ELF-1 (cell line): ENCODE measurements at regions not wholly inside any gene's neighbourhood (a gene's known extent, or its start where the extent isn't known, plus 50 kb on each side); places are given as distances from the start of the nearest gene placed in this dataset.
"Not testable (repeated sequence)": the region's sequence is repeated elsewhere in the genome, so short reads cannot be mapped to it uniquely, and the experiment has no call there.

Source experiments
- DNase-seq: peaks from one replicate; pipeline ENCODE4 v3.0.0-alpha.2; 2016; ENCODE audit warnings: low read depth, low spot score

DNA sequence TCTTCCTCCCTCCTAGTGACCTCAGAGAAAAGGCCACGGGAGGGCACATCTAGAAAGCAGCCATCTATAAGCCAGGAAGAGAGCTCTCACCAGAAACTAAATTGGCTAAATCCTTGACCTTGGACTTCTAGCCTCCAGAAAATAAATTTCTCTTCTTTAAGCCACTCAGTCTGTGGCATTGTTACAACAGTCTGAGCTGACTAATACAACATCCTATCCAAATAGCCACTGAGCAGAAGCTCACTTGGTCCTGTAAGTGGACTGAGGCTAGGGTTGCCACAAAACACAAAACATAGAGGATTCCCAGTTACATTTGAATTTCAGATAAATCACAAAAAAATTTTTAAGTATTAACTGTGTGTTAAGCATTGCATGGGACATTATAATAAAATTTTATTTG is 383.4 kb downstream of the MLLT3 start:
- no peak for DNase-seq

DNA sequence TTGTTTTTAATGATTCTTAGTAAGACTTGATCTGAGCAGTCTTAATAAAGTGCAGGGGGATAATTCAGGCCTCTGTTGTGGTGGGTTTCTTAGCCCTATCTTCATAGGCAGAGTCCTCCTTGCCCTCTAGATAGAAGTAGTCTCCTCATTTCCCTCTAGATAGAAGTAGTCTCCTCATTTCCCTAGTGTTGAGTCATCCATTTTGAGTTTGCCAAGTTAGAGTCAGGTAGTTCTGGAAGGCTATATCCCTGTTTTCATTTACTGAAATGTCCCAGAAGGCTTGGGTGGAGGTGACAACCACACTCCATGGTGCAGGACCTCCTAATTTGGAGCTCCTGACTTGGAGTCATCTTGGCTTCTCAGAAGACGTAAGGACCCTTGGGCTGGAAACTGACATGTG is 384.6 kb downstream of the MLLT3 start:
- no peak for DNase-seq

DNA sequence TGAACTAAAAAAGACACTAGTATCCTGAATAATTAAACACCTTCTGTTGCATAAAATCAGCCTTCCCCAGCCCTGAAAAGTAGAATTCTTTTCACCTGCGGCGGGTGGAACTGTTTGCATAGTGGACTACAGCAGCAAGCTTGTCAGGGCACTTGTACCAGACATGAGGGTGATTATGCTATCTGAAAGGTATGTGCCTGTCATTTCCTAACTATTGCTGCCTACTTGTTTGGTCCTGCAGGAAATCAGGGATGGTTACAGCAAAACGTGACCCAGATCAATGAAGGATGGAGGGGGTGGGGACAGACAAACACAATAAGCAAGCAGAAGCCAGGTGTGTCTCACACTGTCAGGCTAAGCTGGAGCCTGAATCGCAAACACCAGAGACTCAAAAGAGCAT is 385.6 kb downstream of the MLLT3 start:
- DNase-seq, result no peak

DNA sequence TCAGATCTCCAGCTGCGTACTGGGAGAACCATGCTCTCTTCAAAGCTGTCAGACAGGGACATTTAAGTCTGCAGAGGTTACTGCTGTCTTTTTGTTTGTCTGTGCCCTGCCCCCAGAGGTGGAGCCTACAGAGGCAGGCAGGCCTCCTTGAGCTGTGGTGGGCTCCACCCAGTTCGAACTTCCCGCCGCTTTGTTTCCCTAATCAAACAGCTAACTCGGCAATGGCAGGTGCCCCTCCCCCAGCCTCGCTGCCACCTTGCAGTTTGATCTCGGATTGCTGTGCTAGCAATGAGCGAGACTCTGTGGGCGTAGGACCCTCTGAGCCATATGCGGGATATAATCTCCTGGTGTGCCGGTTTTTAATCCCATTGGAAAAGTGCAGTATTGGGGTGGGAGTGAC is 387.1 kb downstream of the MLLT3 start:
- DNase-seq, result not testable (repeated sequence)

DNA sequence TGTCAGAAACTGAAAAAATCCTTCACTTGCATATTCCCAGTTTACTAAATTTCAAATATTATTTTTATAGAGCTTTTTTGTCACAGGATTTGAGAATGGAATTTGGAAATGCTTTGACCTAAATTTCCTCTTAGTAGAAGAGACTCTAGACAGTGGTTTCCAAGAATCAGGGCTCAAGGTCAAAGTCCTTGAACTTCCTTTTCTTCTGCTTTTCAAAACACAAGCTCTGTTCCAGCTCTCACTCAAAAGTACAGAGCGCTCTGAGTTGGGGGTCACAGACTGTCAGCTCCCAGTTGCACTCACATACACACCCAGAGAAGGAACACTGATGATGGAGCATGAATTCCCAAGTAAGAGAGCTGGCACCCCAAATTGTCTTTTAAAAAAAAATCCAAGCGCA is 394.2 kb downstream of the MLLT3 start:
- no peak for DNase-seq

DNA sequence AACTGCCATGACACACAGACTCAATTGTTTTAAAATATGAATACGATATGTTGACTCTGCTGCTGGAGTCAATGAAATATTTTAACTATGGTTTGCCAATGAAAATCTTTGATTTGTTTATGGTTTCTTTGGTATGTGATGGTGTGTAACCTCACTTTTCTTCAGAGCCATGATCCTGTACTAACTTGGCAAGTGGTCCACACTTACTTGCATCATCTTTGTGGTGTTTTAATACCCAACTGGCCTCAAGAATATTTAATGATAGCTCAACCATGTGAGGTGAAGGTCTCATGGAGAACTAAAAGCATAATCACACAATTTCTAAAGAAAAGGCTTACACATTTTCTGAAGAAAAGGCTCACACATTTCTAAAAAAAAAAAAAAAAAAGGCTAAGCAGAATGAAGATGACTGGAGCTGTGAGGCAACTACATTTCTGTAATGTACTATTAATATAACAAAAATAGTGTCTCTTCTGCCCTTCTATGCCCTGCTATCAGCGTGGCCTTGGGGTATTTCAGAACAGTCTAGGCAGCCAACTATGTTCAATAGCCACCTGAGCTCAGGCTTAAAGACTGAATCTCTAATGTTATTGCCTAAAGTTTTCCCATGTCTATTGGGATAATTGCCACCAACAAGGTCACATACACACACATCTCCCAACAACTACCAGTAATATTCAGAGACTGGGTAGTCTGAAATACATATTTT is 395.0 kb downstream of the MLLT3 start:
- DNase-seq, result no peak

DNA sequence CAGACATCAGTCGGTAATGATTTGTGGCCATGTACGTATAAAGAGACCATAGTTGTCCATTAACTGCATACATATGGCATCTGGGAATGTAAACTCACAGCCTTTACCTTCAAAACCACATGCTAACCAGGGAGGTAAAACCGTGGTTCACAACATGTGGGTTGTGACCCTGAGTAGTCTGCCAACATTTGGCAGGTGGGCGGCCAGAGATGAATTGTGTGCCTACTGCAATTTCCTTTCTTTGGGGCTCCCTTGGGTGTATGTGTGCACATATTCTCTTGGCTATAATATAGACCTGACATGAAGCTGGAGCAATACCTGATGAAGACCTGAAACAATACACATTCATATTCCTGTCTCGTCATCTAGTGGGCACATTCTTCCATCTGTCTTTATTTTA is 396.0 kb downstream of the MLLT3 start:
- no peak for DNase-seq

DNA sequence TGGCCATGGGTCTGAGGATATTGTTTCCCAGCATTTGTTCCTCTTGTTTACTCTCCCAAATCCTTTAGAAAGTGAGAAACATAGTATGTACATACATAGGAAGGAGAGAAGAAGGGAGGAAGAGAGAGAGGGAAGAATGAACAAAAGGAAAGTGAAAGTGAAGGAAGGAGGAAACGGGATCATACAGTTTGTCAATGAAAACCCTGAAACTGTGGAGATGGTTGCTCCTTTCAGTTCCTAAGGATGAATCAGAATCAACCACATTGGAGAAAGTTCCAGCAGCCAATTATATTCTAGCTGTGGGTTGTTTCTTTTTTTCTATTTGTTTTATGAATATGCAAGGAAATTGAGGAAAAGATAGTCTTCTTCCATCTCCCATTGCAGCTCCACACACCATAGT is 396.5 kb downstream of the MLLT3 start:
- DNase-seq, result no peak

DNA sequence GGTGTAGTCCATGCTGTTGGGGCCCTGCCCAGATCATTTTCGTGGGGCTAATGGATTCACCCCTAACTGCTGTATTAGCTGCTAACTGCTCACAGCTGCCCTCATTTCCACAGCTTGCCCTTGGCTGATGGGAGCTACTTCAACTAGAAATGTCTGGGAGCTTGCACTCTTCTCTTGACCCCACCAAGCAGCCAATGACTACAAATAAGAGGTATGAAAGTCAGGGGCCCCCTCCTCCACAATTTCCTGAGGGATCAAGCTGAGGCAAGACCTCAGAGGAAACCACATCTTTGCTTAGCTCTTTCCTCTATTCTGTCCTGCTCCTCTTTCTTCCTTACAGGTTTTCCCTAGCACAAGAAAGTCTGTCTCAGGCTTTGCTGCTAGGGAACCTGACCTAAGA is 397.5 kb downstream of the MLLT3 start:
- DNase-seq, result no peak

DNA sequence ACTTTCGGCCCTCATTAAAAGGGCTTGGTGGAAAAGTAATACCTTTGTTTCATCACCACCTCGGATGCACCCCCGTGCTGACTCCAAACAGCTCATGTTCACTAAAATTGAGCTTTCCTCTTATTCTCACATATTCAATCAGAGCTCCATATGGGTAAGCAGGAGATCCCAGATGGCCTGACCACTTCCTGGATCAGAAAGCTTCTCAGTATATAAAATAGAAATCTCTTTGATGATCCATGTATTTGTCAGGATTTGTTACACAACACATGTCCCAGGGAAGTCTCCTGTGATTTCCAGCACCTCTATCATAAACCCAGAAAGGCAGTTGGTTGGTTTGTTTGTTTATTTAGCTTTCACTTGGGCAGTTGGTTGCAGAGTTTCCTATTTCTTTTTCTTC is 402.0 kb downstream of the MLLT3 start:
- DNase-seq, result no peak

DNA sequence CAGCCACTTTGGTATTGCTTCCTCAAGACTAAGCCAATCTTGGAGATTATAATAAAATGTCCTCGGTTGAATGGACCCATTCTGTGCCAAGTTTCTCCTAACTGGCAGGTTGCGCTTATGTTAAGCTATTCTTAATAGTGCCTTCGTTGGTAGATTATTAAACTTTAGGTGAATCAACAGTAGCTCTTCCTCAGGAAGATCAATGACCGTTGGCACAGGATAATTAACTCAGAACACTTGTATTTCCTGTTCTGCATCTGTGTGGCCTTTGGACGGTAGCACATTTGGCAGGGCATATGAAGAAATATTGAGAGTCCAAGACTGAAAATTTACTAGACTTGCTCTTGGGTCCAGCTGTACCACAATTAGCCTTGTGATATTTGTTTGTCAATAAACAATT is 402.9 kb downstream of the MLLT3 start:
- no peak for DNase-seq

DNA sequence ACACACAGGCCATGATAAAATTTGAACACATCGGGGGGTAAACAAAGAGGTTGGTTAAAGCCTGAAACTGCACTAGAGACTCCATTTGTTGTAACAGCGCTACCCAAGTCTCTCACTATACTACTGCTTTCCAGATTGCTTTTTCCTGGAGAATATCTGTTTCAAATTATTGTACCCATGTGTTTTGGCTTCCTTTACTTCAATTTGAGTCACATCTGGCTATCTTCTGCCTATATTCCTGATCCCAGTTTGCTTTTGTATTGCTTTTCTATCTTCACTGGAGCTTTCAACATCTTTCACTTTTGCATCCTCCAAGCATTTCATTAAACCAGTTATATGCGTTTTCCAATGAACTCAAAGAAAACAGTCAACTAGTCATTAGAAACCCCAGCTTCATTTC is 404.7 kb downstream of the MLLT3 start:
- no peak for DNase-seq

DNA sequence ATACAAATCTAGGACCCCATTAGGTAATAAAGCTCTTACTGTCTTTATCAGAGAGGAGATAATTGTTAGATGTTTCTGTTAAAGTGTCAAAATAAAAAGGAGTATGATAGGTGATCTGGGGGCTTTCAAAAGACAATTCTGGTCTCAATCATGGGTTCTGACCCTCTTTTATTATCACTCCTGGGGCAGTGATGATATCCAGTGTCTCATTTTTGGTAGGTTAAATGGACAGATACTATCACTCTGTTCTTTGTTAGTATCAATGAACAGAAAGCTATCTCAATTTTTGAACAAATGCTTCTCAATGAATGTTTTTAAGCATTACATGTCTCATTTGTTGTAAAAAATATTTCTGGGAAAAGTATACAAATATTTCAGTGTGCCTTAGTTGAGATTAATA is 405.9 kb downstream of the MLLT3 start:
- no peak for DNase-seq

DNA sequence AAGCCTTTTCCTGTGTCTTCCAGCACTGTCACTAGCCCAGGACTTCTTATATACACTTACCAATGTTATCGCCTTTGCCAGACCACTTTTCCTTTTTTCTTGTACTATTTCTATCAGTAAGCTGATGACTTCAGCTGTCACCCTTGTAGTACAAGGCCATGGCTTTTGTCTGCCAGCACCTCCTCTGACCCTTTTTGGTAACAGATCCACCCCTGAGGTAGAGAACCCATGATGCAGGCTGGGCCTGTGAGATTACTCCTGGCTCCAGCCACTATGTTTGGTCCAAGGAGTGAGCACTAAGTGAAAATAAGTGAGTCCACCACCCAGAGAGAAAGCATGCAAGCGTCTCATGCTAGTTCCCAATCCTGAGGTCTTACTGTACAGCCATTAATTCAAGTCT is 406.7 kb downstream of the MLLT3 start:
- no peak for DNase-seq

DNA sequence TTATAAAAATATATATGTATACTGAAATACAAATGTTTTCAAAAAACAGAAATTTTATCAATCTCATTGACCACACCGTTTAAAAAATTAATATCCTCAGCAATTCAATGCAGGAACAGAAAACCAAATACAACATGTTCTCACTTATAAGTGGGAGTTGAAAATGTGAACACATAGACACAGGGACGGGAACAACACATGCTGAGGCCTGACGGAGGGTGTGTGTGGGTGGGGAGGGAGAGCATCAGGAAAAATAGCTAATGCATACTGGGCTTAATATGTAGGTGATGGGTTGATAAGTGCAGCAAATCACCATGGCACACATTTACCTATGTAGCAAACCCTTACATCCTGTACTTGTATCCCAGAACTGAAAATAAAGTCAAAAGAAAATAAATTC is 409.5 kb downstream of the MLLT3 start:
- DNase-seq, result no peak

DNA sequence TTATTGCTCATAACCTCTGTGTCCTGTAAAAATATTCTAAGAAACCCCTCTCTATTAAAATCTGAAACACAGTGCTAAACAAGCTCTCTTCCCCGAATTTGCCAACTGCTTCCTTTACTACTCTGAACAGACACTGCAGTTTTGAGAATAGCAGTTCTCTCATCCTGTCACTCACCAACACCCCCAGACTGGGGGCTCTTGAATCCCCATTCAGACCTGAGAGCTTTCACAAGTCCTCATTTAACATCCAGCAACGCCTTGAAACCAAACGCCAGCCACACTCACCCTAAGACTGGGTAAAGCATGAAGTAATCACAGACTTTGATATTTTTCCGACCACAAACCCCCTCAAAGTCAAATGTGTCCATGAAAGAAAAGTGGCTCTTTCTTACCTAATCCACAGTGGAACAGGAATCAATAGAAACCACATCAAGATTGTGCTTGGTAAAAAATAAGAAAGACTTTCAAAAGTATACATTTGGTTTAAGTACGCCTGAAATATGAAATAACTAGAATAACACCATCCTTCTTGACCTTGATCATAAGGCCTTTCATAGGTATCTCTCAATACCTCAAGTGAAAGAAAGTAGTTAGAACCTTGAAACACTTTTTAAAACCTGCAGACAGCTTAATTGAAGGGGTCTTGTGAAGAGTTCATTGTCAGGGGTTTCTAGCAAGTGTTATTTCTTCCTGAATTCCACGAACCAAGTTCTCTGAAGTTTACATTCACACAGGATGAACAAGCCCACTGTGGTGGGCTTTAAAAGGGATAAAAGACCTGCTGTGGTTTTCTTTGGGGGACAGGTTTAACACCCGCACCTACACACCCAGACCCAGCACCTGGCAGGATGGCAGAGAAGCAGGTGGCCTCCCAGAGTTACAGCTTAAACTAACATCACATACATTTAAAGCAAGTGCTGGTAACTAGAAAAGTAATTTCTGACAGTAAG is 412.6 kb downstream of the MLLT3 start:
- DNase-seq, result no peak

DNA sequence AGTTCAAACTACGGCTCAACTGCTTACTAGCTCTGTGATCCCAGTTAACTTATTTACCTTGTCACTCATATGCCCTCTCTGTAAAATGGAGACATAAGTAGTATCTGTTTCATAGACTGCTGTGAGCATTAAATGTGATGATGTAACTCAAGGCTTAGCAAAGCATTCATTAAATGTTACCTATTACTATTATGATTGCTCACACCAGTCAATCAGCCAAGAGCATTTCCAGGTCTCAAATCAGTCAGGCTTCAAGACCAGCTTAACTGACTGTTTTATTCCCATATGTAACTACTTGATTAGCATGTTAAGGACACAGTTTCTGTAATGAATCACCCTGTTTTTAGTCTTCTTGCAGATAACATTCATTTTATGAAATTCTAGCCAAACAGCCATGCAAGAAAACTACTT is 413.3 kb downstream of the MLLT3 start:
- no peak for DNase-seq

DNA sequence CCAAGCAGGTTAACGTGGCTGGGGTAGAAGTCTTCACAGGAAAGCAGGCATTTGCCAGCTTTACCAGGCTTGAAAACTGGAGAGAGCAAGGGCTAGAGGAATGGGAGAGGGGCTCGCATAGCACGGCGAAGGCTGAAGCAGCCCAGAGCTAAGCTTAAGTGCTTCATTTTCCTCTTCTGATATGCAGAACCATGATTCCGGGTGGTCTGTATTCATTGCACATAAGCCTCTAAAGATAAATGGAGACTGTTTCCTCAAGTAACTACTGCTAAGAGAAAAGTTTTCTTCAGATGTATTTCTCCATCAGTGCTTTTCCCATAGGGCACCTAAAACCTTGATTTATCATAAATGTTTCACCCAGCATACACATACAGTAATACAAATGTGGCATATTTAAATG is 414.1 kb downstream of the MLLT3 start:
- DNase-seq, result no peak

DNA sequence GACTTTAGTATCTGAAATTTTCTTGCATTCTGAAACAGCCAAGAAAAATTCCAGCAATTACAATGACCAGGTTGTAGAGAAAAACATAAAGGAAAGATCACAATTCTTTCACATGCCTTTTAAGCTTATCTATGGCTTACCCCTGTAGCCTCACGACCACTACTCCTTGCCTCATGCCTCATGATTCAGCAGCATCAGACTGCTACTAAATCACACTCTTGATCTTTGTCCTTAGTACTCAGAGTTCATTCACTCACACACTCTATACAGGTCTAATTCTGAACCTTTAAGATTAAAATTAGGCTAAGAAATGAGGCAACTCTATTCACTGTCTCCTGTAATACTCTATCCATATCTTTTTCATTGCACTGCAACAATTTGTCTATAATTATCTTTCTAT is 415.1 kb downstream of the MLLT3 start:
- no peak for DNase-seq

DNA sequence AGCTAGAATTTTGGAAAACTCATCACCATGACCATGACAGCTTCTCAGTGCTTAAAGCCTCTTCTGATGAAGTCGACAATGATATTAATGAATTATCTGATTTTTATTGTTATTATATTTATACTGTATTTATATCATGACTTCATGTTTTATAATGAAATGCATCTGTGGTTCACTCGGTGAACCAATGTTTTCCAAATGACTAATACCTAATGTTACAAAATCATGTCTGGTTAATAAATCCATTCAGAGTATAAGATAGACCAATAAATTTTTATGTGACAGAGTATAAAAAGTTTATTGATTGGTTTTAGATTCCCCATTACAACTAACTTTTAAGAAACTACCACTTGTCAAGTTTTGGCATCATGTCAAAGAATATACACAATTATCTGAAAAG is 416.5 kb downstream of the MLLT3 start:
- DNase-seq, result no peak

DNA sequence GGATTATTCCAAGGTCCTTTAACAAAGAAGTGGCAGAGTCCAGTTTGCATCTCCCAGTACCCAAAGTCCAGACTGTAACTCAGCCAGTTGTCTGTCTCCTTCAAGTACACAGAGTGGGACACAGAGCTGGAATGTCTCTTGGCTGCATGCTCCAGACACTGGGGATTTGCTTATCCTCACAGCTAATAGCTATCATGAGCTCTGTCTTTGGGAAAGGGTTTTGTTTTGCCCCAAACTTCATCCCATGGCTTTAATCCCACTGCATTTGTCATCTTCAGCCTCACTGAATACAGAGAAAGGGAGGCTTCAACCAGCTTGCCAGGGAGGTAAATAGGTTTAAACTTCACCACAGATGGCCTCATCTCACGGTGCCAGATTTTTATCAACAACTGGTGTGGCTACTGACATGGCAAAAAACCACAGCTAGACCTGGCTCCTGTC is 412.2 kb upstream of the SLC24A2 start:
- peak; percentile 55 for DNase-seq

DNA sequence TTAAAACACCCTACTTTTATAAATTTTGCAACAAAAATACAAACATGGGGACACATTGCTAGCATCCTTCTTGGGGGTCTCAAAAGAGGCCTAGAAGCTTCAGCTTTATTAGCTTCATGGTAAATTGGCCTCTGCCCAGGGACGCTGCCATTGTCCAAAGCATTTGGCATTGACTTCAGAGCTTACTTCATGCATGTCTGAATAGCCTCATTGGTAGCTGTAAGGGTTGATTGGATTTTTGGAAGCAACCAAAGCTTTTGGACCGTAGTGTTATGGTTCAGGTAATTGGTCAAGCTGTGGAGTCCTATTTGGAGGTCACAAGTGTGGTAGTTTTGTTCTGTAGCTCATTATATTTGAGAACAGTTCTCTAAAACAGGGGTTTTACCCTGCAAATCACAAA is 411.7 kb upstream of the SLC24A2 start:
- no peak for DNase-seq

DNA sequence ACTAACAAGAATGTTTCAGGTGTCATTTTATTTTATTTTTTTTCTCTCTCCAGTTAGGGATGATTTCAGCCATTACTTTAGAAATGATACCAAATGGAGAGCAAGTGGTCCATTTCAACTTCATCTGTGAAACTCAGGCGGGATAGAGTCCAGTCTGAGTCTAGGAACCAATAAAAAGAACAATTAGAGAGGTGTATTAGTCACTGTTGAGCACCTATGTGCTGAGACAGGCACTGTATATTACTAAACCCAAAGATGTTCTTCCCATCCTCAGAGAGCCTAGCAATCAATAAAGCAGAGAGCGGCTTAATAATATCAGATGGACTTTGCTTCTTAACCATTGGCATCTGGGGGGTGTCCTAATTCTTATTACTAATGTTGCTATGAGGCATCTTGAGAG is 410.3 kb upstream of the SLC24A2 start:
- DNase-seq, result no peak
